CD4-positive, alpha-beta T cell treated with Interleukin-17A for 1 hour (primary cell): ENCODE measurements at regions not wholly inside any gene's neighbourhood (a gene's known extent, or its start where the extent isn't known, plus 50 kb on each side); places are given as distances from the start of the nearest gene placed in this dataset.

ENCODE experiments used
- DNase-seq: peaks from one replicate; pipeline ENCODE4 v3.0.0-alpha.2; 2020

DNA sequence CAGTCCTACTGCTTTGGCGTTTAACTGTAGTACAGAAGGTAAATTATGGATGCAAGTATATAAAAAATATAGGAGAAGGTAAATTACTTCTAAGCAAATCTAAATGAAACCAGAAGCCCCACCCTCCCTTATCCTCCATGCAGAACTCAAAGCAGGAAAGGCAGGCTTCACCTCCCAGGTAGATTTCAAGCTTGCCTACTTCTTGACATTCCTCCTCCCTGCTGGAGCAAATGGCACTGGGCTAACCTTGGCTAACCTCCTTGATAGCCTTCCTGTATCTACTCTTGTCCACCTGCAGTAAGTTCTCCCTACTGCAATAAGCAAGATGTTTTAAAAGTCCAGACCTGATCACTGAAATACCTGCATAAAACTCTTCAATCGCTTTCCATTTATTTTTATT lies 396.0 kb downstream of the IRS2 start:
- DNase-seq: no peak

DNA sequence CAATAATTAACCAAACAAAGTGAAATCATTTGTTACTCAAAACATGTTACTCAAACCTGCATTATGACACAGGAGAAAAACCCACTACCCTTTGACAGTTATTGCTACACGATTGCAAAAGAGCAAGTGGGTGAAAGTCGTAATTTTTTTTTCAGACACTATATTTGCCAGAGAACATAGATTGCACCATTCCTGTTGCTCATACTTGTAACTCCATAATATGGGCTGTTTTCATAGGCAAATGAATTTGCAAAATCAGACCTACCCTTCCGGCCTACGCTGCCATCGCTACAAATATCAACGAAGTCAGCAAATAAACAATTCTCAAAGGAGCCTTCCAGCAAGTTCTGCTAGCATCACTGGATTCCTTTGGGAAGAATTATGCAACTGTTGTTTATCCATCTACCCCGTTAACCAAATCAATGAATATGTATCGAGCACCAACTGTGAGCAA lies 396.5 kb downstream of the IRS2 start:
- no peak for DNase-seq

DNA sequence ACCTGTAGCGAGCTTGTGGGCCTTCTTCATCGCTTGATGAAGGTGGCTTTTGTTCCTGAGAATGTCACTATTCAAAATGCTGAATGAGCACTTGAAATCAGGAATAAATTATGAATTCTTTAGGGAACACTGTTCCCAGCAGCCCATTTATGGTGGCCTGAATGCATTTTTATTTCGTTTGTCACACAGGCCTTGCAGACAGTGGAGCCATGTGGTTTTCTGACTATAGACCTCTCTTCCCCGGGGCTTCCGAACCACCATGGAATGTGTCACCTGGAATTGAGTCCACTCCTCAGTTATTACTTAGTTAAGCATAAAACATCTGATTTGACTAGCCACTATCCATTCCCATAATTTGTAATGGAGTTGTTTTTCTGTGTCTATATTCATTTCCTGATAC lies 396.9 kb downstream of the IRS2 start:
- no peak for DNase-seq

- no peak for DNase-seq
Observed at GRCh38 chr13:109387471-109387870, 398.9 kb downstream of the IRS2 start.

DNA sequence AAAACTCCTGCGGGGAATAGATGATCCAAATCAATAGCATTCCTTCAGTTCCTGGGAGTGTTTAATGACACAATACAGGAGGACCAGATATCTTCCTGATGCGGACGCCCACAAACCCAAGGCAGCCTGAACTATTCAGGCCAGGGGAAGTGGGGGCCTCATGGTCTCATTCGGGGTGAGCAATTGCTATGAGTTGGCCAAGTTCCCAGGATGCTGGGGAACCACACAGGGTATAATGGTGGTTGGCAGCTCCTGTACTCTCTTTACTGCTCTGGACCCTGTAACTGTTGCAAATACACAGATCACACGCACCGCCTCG lies 401.2 kb downstream of the IRS2 start:
- no peak for DNase-seq

DNA sequence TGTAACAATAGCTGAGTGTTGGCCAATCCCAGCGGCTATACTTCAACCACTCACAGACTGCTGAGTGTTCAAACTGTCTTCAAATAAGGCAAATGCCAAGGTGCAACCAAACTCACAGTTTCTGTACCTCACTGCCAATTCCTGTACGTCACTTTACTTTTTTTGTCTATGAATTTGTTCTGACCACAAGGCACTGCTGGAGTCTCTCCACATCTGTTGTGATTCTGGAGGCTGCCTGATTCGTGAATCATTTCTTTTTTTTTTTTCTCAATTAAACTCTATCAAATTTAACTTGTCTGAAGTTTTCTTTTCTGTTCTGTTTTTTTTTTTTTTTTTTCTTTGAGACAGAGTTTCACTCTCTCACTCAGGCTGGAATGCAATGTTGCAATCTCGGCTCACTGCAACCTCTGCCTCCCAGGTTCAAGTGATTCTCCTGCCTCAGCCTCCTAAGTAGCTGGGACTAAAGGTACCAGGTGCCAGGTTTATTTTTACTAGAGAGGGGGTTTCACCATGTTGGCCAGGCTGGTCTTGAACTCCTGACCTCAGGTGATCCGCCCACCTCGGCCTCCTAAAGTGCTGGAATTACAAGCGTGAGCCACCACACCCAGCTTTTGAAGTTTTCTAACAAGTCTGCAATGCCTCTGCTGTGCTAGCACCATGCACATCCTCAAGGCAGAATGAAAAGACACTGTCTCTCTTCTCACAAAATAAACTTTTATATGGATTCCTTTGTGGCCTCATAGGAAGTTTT lies 401.7 kb downstream of the IRS2 start:
- DNase-seq: no peak

- no peak for DNase-seq
Observed at GRCh38 chr13:109383683-109384082, 402.7 kb downstream of the IRS2 start.

DNA sequence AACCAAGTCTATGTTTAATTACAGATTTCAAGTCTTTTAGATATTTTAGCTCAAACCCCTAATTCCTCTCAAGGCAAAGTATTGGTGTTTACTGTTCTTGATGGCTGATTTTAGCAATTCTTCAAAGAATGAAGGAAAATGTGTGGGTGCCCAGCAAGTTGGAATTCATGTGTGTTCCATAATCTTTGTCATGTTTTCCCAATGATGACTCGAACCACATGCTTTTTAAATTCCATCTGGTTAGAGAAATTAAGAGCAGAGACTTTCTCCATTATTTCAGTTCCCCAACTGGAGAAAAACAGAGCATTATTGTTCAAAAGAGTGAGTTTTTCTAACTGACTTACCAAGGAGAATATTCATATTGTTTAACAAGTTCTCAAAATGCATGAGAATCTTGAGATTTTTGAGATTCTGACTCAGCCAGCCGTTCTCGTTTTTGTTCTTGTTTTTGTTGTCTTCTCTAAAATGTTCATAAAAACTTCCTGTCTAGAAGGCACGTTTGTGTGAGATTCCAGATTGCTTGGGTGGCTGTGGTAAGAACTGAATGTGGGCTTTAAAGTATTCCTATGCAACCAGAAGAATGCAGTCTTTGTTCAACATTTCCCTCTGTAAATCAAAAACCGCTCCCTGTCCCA lies 404.7 kb downstream of the IRS2 start:
- DNase-seq: no peak

- DNase-seq: no peak
Observed at GRCh38 chr13:109380457-109380856, 405.9 kb downstream of the IRS2 start.

DNA sequence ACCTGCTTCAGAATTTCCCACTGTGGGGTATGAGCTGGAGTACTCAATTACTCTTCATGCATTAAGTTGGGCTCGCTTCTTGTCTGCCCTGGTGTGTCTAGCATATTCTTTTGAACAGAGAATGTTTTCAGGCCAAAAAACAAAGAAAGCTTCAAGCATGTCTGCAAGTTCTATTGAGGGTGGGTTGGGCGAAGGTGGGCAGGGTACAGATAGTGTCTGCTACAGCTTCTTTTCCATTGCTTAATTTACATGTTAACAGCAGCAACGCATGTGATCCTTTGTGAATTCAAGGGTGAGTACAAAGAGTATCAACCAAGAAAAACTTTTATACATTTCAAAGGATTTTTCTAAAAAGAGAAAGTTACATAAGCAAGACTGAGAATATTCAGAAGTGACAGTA lies 406.5 kb downstream of the IRS2 start:
- no peak for DNase-seq

- DNase-seq: no peak
Observed at GRCh38 chr13:109376936-109377335, 409.4 kb downstream of the IRS2 start.

DNA sequence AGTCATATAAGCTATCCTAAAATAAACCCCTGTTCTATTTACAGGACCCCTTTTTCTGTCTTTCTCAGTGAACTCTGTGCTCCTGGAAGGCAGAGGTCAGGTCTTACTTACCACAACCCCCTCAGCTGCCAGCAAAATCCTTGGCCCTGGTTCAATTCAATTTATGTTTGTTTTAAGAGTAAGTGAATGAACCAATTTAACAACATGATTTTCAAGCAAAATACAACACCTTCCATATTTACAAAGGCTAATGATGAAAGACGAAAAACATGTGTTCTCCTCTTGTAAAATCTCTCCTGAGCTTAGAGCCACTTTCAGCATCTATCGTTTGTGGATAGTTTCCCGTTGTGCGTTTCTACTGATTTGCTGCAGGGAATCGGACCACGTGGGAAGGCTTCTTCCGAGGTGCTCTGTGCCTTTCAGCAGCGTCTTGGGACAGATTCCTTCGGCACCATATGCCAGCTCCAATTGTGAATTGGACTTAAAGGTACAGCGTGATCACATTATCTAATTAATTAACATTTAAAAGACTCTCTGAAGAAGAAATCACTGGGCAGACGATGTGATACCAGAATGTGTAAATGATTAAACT lies 411.7 kb downstream of the IRS2 start:
- DNase-seq: no peak

GRCh38 chr13:109372666-109373065 lies 413.7 kb downstream of the IRS2 start:
- no peak for DNase-seq

GRCh38 chr13:109371066-109371465 lies 415.3 kb downstream of the IRS2 start:
- no peak for DNase-seq

- DNase-seq: no peak
Observed at GRCh38 chr13:109370496-109370895, 415.9 kb downstream of the IRS2 start.

GRCh38 chr13:109369353-109370052 lies 416.9 kb downstream of the IRS2 start:
- no peak for DNase-seq

DNA sequence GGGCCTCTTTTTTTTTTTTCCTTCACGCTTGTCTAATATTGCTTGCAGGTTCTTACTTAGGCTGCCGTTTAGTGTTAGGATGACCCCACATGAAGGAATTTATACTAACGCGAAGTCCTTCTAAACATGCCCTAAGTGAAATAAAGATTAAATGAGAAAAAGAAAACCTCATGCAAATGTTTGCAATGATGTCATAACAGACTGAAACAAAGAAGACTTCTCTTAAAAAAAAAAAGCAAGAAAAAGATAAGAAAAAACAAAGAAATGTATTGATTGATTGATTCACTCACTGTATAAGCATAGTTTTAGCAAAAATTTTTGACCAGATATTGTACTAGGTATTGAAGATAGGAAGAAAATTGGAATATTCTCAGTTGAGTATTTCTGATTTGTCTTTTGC lies 418.2 kb downstream of the IRS2 start:
- no peak for DNase-seq

- DNase-seq: no peak
Observed at GRCh38 chr13:109366525-109366924, 419.9 kb downstream of the IRS2 start.

DNA sequence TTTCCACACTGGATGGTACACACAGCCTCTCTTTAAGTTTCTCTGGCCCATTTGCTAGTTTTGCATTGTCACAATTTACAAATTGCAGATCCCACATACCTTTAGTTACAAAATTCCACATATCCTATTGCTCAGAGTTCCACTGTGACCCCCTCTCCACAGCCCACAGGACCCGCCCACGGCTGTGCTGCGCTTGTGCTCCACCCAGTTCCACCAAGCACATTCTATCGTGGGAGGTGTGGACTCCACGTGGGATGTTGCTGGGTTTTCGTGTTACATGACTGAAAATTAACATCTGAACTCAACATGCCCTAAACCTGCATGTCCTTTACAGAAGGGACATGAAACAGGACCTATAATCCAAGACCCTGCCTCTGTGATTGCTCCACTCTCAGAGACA lies 423.0 kb downstream of the IRS2 start:
- no peak for DNase-seq

DNA sequence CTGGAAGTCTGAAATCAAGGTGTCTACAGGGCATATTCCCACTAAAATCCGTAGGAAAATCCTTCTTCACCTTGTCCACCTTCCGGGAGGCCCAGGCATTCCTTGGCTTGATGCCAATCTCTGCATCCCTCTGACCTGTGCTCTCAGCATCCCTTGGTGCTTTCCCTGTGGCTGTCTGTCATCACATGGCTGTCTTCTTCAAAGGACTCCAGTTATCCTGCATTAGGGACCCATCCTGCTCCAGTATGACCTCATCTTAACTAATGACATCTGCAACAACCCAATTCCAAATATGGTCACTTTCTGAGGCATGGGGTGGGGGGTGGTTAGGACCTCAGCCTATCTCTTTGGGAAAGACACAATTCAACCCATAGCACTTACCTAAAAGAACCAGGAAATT lies 423.8 kb downstream of the IRS2 start:
- no peak for DNase-seq

- no peak for DNase-seq
Observed at GRCh38 chr13:109361562-109362289, 424.7 kb downstream of the IRS2 start.

DNA sequence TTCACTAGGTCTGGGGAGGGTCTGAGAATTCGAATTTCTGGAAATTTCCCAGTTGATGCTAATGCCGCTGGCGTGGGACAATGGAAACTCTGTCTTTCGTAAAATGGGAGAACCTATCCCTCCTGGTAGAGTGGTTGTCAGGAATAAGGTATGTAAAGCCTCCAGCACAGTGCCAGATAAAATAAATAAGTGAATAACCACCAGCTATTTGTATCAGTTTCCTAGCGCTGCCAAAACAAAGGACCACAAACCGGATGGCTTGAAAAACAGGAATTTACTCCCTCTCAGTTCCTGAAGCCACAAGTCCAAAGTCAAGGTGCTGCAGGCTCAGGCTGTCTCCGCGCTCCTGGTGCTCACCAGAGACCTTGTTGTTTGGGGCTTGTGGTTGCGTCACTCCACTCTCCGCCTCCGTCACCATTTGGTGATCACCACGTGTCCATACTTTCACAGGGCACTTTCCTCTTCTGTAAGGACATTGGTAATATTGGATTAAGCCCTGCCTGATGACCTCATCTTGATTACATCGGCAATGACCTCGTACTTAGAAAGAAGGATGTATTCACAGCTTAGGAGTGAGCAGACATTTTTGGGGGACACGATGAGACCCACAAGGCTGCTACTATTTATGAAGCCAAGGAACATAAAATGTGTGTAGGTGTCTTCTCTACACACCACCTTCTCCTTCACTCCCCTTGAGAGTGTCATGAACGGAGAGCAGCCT lies 428.5 kb downstream of the IRS2 start:
- DNase-seq: no peak
